CD4-positive, alpha-beta T cell treated with Interleukin-1 beta for 1 hour (primary cell): ENCODE measurements at regions not wholly inside any gene's neighbourhood (a gene's known extent, or its start where the extent isn't known, plus 50 kb on each side); places are given as distances from the start of the nearest gene placed in this dataset.
"Not testable (repeated sequence)": the region's sequence is repeated elsewhere in the genome, so short reads cannot be mapped to it uniquely, and the experiment has no call there.

Source experiments
- DNase-seq, 2 donors: peaks; one replicate each; pipeline ENCODE4 v3.0.0-alpha.2; 2020 to 2022

DNA sequence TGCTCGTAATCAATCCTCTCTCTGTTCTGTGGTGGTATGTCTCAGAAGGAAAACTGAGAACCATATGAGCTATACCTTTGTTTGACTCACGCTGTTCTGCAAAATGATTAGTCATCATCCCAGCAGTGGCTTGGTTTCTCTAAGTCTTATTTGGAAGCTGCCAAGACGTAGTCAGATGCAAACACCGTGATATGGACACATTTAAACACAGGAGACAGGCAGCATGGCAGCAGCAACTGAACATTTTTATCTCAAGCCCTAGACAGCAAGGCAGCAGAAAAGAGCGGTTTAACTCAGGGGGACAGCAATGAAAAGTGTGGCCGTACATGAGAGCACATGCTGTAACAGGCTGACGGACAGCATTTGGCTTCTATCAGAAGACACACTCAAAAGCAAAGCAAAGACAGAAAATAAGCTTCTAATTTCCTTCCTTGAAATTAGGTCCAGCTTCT is 1295.1 kb downstream of the EPHA7 start:
- no peak for DNase-seq

DNA sequence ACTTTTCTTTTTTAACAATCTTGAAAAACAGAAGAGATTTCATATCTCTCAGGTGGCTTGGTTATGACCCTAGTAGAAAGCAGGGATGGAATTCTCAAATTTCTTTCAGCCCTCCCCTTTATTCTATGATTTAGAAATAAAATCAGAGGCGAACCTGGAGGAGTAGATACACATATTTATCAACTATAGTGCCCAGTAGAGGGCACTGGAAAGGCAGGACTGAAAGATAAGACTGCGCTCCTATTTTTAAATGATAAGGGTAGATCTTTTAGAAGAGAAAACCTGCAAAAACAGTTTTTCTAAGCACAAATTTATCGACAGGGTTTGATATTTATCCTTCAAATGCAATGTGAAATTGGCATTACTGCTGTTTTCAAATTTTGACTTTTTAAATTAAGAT is 1296.6 kb downstream of the EPHA7 start:
- no peak for DNase-seq

DNA sequence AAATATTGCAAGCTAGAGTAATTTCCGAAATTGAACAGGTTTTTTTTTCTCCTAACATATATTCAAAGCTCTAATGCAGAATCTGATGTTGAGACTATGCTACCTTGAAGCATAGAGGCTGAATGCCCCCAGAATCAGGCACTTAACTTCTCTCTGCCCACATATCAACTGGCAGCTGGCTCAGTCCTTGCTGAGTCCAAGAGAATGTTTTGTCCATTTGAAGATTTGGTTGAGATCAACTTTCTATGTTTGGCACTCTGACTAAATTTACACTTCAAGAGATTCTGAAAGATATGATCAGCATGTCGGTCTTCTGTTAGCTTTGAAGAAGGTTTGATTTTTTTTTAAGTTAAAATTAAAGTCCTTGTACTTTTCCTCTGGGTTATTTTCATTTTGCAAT is 1298.1 kb downstream of the EPHA7 start:
- no peak for DNase-seq

DNA sequence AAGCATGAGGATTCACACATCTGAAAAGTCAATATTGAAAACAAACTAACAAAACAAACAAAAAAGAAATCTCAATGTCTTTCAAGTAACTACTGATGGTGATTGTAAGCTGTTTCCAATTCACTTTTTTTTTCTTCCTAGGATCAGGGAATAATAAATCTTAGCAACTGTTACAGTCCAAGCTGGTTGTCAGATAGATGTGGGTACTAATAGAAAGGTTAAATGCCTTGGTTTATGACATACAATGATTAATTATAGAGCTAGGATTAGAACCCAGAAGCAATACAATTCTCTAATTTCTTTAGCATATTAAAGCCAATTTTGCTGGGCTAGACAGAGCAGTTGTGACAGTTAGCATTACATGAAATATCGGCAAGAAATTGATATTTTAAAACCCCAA is 1301.6 kb downstream of the EPHA7 start:
- no peak for DNase-seq

DNA sequence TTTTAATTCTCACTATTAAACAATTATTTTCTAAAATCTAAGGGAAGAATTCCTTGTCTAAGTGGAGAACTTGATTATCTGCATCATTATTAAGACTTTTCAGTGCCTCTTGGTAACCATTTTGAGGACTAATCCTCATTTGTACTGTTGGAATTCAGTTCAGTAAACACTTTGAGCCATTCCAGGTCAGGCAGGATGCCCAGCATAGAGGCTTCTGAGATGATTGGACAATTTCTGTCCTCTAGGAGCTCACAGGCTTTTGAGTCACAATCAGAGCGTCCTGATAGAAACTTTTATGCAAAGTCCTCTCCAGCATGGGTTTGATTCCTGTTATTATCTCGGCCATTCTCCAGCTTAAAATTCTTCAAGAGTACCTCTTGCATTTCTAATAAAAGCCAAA is 1304.6 kb downstream of the EPHA7 start:
- no peak for DNase-seq

DNA sequence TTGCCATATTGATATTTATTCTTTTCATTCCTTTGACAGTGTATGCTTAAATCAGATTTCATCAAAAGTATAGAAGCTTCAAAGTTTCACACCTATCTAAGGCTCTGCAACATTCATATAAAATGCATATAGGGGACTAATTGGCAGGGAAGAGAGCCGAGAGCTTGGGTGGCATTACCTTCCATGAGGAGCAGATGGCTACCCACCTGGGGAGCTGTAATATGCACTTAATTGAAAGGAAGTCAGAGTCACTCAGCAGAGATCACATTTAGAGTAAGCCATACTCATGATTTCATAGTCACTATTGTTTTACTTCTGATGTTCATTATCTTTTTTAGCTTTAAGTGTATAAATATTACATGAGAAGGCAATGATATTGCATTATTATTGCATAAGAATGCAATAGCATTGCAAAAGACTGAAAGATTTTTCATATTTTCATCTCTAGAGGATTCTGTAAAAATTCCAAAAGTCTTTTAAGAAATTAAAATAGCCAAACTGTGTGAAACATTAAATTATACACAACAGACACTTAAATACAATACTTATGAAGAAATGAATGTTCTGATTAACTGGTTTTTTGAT is 1305.2 kb downstream of the EPHA7 start:
- DNase-seq, result no peak

DNA sequence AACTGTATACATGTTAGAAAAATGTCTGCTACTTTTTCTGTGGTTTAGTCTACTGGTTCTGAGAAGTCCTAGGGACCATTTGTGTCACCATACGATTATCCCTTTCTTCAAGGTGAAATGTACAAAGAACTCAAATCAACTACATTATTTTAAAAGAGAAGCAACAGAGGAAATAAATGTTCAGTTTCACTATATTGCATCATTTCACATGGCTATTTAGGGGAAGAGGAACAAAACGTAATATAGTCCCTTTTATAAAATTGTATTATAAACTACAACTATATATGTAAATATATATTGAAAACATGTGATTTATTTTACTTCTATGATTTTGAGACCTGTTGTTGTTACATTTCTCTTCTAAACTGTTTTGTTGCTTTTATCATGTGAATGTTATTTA is 1308.0 kb downstream of the EPHA7 start:
- no peak for DNase-seq

DNA sequence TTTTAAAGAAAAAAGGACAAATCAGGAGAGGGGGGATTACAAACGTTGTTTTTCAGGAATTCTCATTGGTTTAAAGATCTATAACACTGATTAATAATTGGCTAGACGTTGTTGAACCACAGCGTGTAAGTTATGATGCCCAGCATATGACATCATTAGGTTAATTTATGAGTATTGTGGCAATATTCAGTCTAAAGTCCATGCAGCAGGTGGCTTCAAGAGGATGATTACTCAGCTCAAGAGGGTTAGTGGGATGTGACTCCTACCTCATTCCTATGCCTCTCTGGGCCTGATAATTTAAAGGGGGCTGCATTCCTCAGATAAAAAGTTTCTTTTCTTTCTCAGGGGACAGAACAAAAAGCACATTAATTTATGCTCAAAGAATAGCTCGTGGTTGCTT is 1309.0 kb downstream of the EPHA7 start:
- no peak for DNase-seq

DNA sequence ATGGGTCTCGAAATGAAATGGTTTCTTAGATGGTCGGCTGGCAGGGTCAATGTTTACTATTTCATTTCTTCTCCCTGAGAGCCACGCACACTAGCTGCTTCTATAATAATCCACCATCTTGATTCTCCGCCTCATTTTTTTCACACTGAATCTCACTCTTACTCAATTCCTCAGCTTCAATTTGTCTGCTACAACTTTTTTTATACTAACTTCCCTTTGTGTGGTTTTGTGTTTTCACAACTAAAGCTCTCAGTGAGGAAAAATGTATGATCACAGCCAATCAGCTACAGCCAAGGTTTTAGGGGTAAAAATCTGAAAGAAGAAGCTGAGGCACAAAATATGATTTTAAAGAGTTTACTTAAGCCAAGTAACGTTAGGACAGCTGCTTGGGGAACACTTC is 1309.4 kb downstream of the EPHA7 start:
- DNase-seq, result peak in 1 of 2 donors; percentile 1

DNA sequence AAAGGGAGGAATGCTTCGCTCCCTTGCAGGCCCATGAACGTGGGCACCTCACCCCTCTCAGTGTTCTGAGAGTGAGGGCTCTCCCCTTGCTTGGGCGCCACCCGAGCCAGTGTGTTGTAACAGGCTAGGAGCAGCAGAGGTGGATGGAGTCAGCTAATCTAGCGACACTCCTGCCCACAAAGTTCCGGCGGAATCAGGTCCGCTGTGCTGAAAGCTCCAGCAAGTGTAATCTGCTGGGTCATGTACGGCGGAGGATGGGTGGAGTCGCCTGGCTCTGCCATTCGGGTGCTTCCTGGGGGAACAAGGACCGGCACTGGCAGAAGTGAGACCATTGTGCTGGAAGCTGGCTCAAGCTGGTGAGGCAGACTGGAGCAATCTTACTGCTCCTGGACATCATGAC is 1310.1 kb downstream of the EPHA7 start:
- DNase-seq, result no peak

DNA sequence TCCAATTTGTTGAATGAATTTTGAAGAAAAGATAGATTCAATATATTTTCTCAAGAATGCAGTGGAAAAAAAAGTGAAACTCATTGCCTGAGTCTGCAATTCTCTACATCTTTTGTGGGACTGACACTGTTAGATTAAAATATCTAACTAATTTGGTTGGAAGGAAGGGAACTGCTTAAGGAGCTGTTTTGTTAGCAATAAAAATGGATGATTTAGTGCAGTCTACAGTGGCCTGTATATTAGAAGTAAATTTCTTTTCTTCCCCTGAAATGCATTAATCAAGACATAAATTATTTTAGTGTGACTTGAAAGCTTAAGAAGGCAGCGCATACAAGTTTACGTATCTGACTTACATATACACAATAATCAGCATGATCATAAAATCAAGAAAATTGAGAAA is 1332.6 kb downstream of the EPHA7 start:
- no peak for DNase-seq

DNA sequence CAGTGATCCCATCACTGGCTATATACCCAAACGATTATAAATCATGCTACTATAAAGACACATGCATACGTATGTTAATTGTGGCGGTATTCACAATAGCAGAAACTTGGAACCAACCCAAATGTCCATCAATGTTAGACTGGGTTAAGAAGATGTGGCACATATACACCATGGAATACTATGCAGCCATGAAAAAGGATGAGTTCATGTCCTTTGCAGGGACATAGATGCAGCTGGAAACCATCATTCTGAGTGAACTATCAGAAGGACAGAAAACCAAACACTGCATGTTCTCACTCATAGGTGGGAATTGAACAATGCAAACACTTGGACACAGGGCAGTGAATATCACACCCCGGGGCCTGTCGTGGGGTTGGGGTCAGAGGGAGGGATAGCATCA is 1335.4 kb downstream of the EPHA7 start:
- not testable (repeated sequence) for DNase-seq

DNA sequence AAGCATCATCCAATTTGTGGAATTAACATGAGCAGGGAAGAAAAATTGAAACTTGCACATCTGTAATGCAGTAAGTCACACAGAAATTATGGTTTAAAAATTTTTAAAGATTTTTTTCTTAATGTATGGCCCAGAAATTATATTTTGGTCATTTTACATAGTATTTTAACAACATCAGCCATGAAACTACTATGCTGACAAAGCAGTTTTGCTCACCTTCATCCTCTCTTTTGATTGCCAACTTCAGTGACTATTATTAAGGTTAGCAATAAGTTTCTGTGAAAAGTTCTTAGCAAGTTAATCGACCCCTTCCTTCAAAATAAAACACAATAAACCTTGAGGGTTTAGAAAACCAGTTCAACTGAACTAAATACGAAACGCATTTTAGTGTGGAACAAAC is 1347.0 kb downstream of the EPHA7 start:
- DNase-seq, result no peak

DNA sequence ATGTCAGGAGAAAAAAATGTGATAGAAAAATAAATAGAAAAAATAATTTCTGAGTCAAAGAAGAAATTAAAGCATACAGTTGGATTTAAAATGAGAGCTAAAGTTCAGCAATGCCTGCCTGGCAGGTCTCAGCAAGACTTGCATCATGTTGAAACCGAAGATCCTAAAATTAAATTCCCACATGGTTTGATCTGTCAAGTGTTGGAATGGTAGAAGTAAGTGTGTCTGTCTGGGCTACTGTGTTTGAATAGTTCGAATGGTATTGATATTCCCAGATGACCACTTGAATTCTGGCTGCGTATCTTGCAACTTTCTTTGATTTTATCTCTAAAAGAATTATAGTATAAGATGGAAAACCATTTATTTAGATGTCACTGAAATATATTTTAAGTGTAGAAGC is 1349.6 kb downstream of the EPHA7 start:
- DNase-seq, result no peak

DNA sequence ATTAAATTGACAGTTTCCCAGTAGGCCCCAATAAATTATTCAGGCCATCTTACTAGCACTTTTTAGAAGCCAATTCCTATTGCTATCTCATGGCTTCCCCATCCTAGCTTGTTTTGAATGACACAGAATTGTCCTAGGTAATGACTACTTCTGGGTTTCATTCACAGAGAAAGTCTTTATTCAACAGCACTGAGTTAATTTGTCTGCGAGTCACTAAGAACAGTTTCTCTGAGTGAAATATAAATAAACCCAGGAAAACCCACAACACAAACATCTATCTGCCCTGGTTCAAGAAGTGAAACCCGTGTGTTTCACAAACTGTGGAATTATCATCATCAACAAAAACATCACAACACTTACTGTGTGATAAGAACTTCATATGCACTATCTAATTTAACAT is 1366.8 kb downstream of the EPHA7 start:
- no peak for DNase-seq

DNA sequence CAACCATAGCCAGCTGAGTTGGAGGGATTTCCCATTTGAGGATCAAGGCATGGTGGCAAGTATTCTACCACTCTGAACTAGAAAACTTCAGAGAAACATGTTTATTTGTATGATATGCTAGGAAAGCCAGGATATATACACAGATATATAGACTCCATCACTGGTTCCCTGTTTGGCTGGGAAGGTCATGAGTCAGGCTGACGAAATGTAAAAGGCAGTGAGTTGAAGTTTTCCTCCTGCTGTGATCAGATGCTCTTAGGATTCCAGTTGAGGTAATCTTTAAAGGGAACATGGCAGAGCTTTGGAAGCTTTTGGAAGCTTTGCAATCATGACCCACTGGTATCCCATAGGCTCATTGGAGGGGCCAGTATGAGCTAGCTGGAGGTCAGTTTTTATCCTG is 1369.1 kb downstream of the EPHA7 start:
- DNase-seq, result no peak

DNA sequence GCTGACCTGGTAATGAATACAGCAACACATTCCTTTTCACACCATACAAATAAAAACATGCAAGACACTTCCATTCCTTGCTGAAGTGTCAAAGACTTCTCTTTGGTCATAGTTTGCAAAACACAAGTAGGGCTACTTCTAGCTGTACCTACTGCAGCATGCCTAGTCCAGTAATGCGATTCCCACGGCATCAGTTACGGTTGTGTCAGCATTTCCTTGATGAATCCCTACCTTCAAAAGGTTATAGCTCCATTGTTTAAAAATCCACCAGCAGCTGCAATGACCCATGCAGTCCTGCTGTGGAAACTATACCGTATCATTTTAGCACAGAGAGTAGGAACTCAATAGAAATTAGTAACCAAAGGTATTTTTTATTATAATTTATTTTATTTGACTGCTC is 1371.5 kb downstream of the EPHA7 start:
- no peak for DNase-seq

DNA sequence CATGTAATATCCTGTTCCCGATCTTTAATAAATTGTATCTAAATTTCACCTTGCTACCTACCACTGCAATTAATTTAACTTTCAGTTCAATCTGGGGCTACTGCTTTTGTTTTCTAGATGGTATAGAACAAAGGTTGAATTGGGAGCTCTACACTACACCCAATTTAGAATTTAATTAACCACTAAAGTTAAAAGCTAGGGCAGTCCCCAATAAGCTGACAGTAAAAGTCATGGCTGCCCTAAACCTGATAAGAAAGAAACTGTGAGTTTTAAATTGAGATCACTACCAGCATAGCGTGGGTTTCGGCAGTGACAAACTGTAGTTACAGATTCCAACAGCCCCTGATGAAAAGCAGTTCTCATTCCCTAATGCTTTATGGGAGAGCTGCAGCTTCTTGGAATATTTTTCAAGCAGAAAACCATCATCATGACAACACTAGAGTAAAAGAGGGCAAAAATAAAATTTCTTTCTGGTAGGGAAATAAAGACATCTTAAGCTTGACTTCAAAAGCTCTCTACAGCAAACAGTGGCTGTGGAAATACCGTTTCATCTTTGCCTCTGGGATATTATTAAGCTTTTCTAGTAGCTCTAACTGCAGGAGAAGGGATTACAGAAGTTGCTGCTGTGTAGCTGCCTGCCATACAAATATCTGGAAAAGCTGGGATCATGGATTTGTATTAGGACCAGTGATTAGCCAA is 1372.1 kb downstream of the EPHA7 start:
- DNase-seq, result no peak

DNA sequence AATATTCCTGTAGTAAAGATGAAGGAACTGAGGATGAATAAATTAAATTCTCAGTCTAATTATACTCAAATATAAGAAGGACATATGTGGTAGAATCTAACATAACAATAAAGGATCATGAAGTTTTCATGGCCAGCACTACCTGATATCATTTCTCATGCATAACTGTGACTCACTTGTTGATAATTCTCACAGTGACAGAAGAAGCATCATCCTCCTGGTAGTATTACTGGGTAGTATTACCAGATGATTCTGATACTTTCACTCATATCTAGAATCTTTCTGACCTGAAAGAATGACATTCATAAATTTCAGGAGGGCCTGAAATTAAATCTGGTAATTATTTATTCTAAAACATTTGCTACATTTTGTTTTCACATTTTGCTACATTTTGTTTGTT is 1375.0 kb downstream of the EPHA7 start:
- no peak for DNase-seq

DNA sequence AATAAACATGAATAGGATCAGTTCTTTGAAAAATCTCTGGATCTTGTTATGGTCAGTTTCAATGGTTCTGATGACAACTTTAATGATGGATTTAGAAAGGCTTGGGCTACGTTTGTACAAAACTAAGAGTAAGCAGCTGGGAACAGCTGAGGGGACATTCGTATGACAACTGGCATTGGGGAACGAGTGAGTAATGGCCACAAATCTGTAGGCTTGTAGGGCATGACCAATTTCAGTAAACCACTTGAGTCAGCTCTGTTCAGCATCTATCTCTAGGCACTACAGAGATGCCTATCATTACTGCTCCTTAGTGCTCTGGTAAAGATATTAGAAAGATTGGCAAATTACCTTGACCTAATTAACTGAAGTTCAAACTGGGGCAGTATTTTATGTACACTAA is 1375.6 kb downstream of the EPHA7 start:
- no peak for DNase-seq

DNA sequence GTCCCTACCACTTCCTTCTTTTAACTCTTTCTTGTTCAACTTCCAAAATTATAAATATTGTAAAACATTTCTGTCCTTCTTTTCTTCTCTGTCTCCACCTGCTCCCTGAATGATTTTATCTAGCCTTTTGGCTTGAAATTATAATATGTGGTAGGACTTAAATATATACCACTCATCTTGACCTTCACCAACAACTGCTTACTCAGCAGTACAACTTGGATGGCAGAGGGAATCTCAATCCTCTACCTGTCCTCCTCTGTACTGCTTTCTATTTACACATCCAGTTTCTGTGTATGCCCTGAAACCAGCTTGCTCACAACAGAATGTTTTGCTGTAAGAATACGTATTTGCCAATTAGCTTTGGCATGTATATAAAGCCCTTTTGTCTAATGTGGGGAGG is 1392.5 kb downstream of the EPHA7 start:
- DNase-seq, result no peak

DNA sequence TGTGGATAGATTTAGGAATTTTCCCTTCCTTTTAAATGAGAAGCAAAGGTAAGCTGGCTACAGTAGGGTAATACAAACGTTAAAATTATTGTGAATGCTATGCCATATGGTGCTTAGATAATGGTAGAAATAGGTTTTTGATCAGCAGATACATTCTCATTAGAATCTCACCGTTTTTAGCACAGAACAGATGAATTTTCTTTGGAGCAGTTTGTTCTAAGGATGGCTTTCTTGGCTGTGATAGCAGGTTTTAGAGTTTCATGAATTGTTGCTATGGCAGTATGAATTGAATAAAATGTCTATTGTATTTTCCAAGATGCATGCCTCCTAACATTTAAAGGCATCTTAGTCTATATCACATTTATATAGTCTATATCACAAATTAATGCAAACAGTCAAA is 1394.5 kb downstream of the EPHA7 start:
- DNase-seq, result no peak

DNA sequence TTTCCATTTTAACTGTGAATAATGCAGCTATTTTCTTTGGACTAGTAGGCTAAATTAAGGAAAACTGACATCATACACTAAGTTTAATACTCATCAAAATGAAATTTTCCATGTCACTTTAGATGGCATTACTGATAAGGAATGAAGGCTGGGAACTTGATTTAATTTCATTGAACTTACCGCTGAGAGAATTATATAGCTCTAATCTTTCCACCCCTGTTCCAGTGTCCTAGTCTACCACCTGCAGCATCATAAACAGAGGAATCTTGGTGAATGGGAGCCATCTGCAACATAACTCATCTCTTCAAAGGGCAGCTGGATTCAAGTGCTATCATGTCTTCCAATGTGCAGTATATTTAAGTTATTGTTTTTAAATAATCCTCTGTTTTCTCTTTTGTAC is 1395.2 kb downstream of the EPHA7 start:
- DNase-seq, result no peak

DNA sequence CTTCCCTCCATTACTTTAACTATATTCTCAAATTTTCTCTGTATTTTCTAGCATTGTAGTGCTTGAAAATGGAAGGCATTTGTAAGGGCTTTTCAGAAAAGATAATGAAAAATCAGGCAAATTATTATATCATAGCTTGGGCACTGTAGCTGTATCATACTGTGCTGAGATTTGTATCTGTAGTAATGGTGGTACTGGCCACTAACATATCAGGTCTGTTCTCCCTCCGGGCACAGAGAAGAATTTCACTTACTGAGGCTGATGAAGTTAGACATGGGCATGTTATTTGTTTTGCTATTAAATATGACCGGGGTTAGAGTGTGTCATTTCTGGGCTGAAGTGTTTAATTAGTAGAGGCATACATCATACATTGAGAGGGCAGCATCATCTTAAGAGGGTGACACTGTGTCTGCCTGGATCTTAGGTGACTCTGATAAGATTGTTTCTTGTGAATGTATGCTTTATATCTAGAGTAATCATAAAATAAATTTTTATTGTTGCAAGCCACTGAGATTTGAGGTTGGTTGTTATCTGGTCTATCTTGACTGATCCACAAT is 1395.9 kb downstream of the EPHA7 start:
- no peak for DNase-seq

DNA sequence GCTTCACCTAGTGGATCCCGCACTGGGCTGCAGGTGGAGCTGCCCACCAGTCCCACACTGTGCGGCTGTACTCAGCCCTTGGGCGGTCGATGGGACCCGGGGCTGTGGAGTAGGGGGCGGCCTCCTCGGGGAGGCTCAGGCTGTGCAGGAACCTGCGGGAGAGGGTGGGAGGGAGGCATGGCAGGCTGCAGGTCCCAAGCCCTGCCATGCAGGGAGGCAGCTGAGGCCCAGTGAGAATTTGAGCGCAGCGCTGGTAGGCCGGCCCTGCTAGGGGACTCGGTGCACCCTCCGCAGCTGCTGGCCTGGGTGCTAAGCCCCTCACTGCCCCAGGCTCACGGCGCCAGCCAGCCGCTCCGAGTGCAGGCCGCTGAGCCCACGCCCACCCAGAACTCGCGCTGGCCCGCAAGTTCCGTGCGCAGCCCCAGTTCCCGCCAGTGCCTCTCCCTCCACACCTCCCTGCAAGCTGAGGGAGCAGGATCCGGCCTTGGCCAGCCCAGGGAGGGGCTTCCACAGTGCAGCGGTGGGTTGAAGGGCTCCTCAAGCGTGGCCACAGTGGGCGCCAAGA is 1407.6 kb downstream of the EPHA7 start:
- no peak for DNase-seq
